H1 (cell line): ENCODE measurements at regions not wholly inside any gene's neighbourhood (a gene's known extent, or its start where the extent isn't known, plus 50 kb on each side); places are given as distances from the start of the nearest gene placed in this dataset.

Experiments
- CTCF ChIA-PET: fragments of 300-600 bp; sonication (Branson Sonifier 250); formaldehyde crosslinking; loops from one replicate; lab custom pipeline; 2021; ENCODE audit not compliant: partially characterized antibody; lab: Charles Lee
- POLR2A ChIA-PET: fragments of 300-600 bp; sonication (Branson Sonifier 250); formaldehyde crosslinking; loops from one replicate; lab custom pipeline; 2021; ENCODE audit warnings: inconsistent platforms; ENCODE audit not compliant: partially characterized antibody; lab: Charles Lee
- DNase-seq, 2 experiments: peaks; one replicate each; pipeline versions ENCODE4 v3.0.0 to v3.0.0-alpha.2; 2010 to 2022; ENCODE audit warnings: low spot score in 2 of 2, low read depth in 1 of 2, mixed read lengths in 1 of 2
- FAIRE-seq: peaks from 2 replicates; lab custom pipeline; 2011; peaks lifted over from hg19 to GRCh38; lab: Jason Lieb, UNC
- H2AFZ ChIP-seq: 2 replicates; pipeline ENCODE4 v1.8.1; 2012; ENCODE audit warnings: low read length, inconsistent platforms
- H2AK5ac ChIP-seq: 2 replicates; pipeline ENCODE4 v1.6.1; 2013; ENCODE audit warnings: low read depth, low read length
- H2BK120ac ChIP-seq: replicated peaks from 2 replicates; pipeline ENCODE3; 2013; ENCODE audit warnings: low read depth, low read length, inconsistent platforms
- H2BK12ac ChIP-seq: 2 replicates; pipeline ENCODE4 v1.6.1; 2013; ENCODE audit warnings: low read depth, low read length
- H2BK15ac ChIP-seq: 2 replicates; pipeline ENCODE4 v1.6.1; 2013; ENCODE audit warnings: low read length
- H2BK20ac ChIP-seq: 2 replicates; pipeline ENCODE4 v1.6.1; 2013; ENCODE audit warnings: low read length
- H2BK5ac ChIP-seq: 2 replicates; pipeline ENCODE4 v1.6.1; 2013; ENCODE audit warnings: low read depth, low read length
- H3K14ac ChIP-seq: 2 replicates; pipeline ENCODE4 v1.6.1; 2013; ENCODE audit warnings: inconsistent platforms; ENCODE audit not compliant: insufficient read length
- H3K18ac ChIP-seq: 2 replicates; pipeline ENCODE4 v1.6.1; 2013; ENCODE audit warnings: low read length; ENCODE audit errors: extremely low read depth
- H3K23ac ChIP-seq: 2 replicates; pipeline ENCODE4 v1.6.1; 2013; ENCODE audit warnings: inconsistent platforms; ENCODE audit not compliant: insufficient read length
- H3K23me2 ChIP-seq: 2 replicates; pipeline ENCODE4 v1.6.1; 2013; ENCODE audit warnings: low read depth, low read length
- H3K27ac ChIP-seq: 2 replicates; pipeline ENCODE4 v1.6.1; 2011; ENCODE audit warnings: low read depth, low read length, inconsistent platforms
- H3K27me3 ChIP-seq, 4 experiments: replicated peaks in 1 of 4; 1 replicate in 1 of 4; 2 replicates in 3 of 4; pipeline versions ENCODE4 v1.6.1 to v1.8.1; 2011 to 2013; ENCODE audit warnings: low read length in 3 of 4, mild to moderate bottlenecking in 3 of 4, inconsistent platforms in 2 of 4, mixed read lengths in 2 of 4, moderate library complexity in 1 of 4; ENCODE audit not compliant: control insufficient read depth in 3 of 4, insufficient read depth in 3 of 4; ENCODE audit errors: extremely low read depth in 1 of 4
- H3K36me3 ChIP-seq, 4 experiments: 2 replicates each; pipeline versions ENCODE4 v1.6.1 to v1.8.1; 2011 to 2013; ENCODE audit warnings: mild to moderate bottlenecking in 4 of 4, low read length in 3 of 4, moderate library complexity in 2 of 4, control low read depth in 1 of 4, inconsistent platforms in 1 of 4; ENCODE audit not compliant: insufficient read depth in 4 of 4, control insufficient read depth in 2 of 4
- H3K4ac ChIP-seq: replicated peaks from 2 replicates; pipeline ENCODE3; 2013; ENCODE audit warnings: low read length, low read depth, mixed read lengths, inconsistent platforms; ENCODE audit not compliant: insufficient read length
- H3K4me1 ChIP-seq, 4 experiments: replicated peaks in 1 of 4; 1 replicate in 1 of 4; 2 replicates in 3 of 4; pipeline versions ENCODE4 v1.6.1 to v1.8.1; 2011 to 2013; ENCODE audit warnings: low read length in 3 of 4, inconsistent platforms in 2 of 4, mixed read lengths in 1 of 4; ENCODE audit not compliant: insufficient read depth in 4 of 4, control insufficient read depth in 3 of 4
- H3K4me2 ChIP-seq, 2 experiments: 2 replicates each; pipeline versions ENCODE4 v1.6.1 to v1.8.1; 2011 to 2013; ENCODE audit warnings: low read depth in 2 of 2, low read length in 2 of 2, control low read depth in 1 of 2, inconsistent platforms in 1 of 2, mild to moderate bottlenecking in 1 of 2; ENCODE audit not compliant: insufficient read depth in 1 of 2
- H3K4me3 ChIP-seq, 4 experiments: fragments of 200-600, 300-600 bp in 1 of 4; sonication (generic), shearing (Covaris generic), sonication (Bioruptor Twin) in 1 of 4; 2 replicates each; pipeline versions ENCODE4 v1.5.1 to v1.8.1; 2011 to 2016; ENCODE audit warnings: low read length in 4 of 4, low read depth in 3 of 4, control low read depth in 2 of 4, inconsistent platforms in 2 of 4, mild to moderate bottlenecking in 2 of 4, mixed read lengths in 1 of 4, moderate library complexity in 1 of 4; ENCODE audit not compliant: insufficient read depth in 2 of 4; ENCODE audit errors: extremely low read depth in 1 of 4
- H3K56ac ChIP-seq: replicated peaks from 2 replicates; pipeline ENCODE3; 2013; ENCODE audit warnings: low read depth, mild to moderate bottlenecking, mixed read lengths, low read length, inconsistent platforms; ENCODE audit not compliant: insufficient read length
- H3K79me1 ChIP-seq: 2 replicates; pipeline ENCODE4 v1.6.1; 2013; ENCODE audit warnings: low read depth, low read length, control low read depth
- H3K79me2 ChIP-seq, 2 experiments: 2 replicates each; pipeline versions ENCODE4 v1.6.1 to v1.8.1; 2012 to 2013; ENCODE audit warnings: low read length in 2 of 2, mild to moderate bottlenecking in 2 of 2, inconsistent platforms in 1 of 2; ENCODE audit not compliant: insufficient read depth in 2 of 2, control insufficient read depth in 1 of 2
- H3K9ac ChIP-seq, 4 experiments: replicated peaks in 1 of 4; 1 replicate in 1 of 4; 2 replicates in 3 of 4; pipeline versions ENCODE4 v1.6.1 to v1.8.1; 2011 to 2013; ENCODE audit warnings: low read depth in 3 of 4, low read length in 3 of 4, control low read depth in 2 of 4, mild to moderate bottlenecking in 2 of 4, moderate library complexity in 2 of 4, inconsistent platforms in 1 of 4; ENCODE audit errors: extremely low read depth in 1 of 4
- H3K9me3 ChIP-seq, 2 experiments: 2 replicates each; pipeline versions ENCODE4 v1.6.1 to v1.8.1; 2012 to 2013; ENCODE audit warnings: mild to moderate bottlenecking in 2 of 2, moderate library complexity in 2 of 2, control low read depth in 1 of 2, inconsistent platforms in 1 of 2, low read depth in 1 of 2, low read length in 1 of 2, mixed read lengths in 1 of 2; ENCODE audit not compliant: insufficient read depth in 2 of 2
- H4K20me1 ChIP-seq, 2 experiments: replicated peaks in 1 of 2; 2 replicates each; pipeline versions ENCODE3 to v1.8.1; 2011 to 2013; ENCODE audit warnings: inconsistent platforms in 2 of 2, low read length in 2 of 2, mild to moderate bottlenecking in 1 of 2; ENCODE audit not compliant: insufficient read depth in 2 of 2, control insufficient read depth in 1 of 2
- H4K5ac ChIP-seq: 2 replicates; pipeline ENCODE4 v1.6.1; 2013; ENCODE audit warnings: low read length, low read depth, mixed read lengths, inconsistent platforms; ENCODE audit not compliant: insufficient read length
- H4K8ac ChIP-seq: 2 replicates; pipeline ENCODE4 v1.8.0; 2013; ENCODE audit warnings: mild to moderate bottlenecking, moderate library complexity, low read length, inconsistent platforms; ENCODE audit not compliant: insufficient read depth; ENCODE audit errors: extremely low read depth
- H4K91ac ChIP-seq: replicated peaks from 2 replicates; pipeline ENCODE3; 2013; ENCODE audit warnings: low read length, mixed read lengths, inconsistent platforms; ENCODE audit not compliant: insufficient read length
- BCL11A ChIP-seq, 2 experiments: IDR thresholded peaks; one replicate each; pipeline ENCODE4 v1.6.1; 2011; ENCODE audit warnings: low read depth in 2 of 2, low read length in 2 of 2, mild to moderate bottlenecking in 2 of 2
- CEBPB ChIP-seq: IDR thresholded peaks from 2 replicates; pipeline ENCODE4 v1.6.1; 2012; ENCODE audit warnings: low read depth, low read length
- CREB1 ChIP-seq: IDR thresholded peaks from 2 replicates; pipeline ENCODE4 v1.6.1; 2012; ENCODE audit warnings: inconsistent platforms
- CTBP2 ChIP-seq: IDR thresholded peaks from 2 replicates; pipeline ENCODE4 v1.7.0; 2011; ENCODE audit warnings: borderline replicate concordance, mild to moderate bottlenecking, moderate library complexity, mixed read lengths, low read length; ENCODE audit not compliant: insufficient read depth, insufficient read length
- EGR1 ChIP-seq: IDR thresholded peaks from 2 replicates; pipeline ENCODE4 v1.6.1; 2011; ENCODE audit warnings: low read depth, low read length, borderline replicate concordance
- FOSL1 ChIP-seq: IDR thresholded peaks from 2 replicates; pipeline ENCODE4 v1.6.1; 2011; ENCODE audit warnings: mild to moderate bottlenecking, low read depth, low read length, moderate library complexity; ENCODE audit not compliant: insufficient read depth
- GTF2F1 ChIP-seq: IDR thresholded peaks from 2 replicates; pipeline ENCODE4 v1.6.1; 2012; ENCODE audit warnings: low read depth, low read length, improper control_type of control experiment, borderline replicate concordance
- KDM4A ChIP-seq: IDR thresholded peaks from one replicate; pipeline ENCODE4 v1.7.1; 2012; ENCODE audit warnings: low read depth, mild to moderate bottlenecking, moderate library complexity, low read length, inconsistent platforms; ENCODE audit not compliant: severe bottlenecking
- NRF1 ChIP-seq: IDR thresholded peaks from 2 replicates; pipeline ENCODE4 v1.6.1; 2011; ENCODE audit warnings: mild to moderate bottlenecking, low read depth, low read length, improper control_type of control experiment
- POLR2A ChIP-seq, 2 experiments: IDR thresholded peaks; 1 replicate in 1 of 2; 2 replicates in 1 of 2; pipeline ENCODE4 v1.6.1; 2011; ENCODE audit warnings: low read depth in 2 of 2, low read length in 2 of 2, mild to moderate bottlenecking in 2 of 2; ENCODE audit errors: control extremely low read depth in 1 of 2
- POLR2AphosphoS5 ChIP-seq: IDR thresholded peaks from 2 replicates; pipeline ENCODE4 v1.6.1; 2011; ENCODE audit warnings: low read depth, low read length
- POU5F1 ChIP-seq: IDR thresholded peaks from 2 replicates; pipeline ENCODE4 v1.6.1; 2011; ENCODE audit warnings: low read depth, mild to moderate bottlenecking, low read length, moderate library complexity
- SAP30 ChIP-seq: fragments of 300-600 bp; sonication (generic); IDR thresholded peaks from 2 replicates; pipeline ENCODE4 v1.7.1; 2012; ENCODE audit warnings: low read length, moderate library complexity, mild to moderate bottlenecking, inconsistent platforms; ENCODE audit not compliant: insufficient read depth, insufficient replicate concordance
- TBP ChIP-seq: IDR thresholded peaks from 2 replicates; pipeline ENCODE4 v1.6.1; 2011; ENCODE audit warnings: low read depth, low read length, improper control_type of control experiment
- TF ChIP-seq, protein P1 (sequence below): IDR thresholded peaks from 2 replicates; pipeline ENCODE4 v1.6.1; 2012; ENCODE audit warnings: low read length, inconsistent platforms

DNA sequence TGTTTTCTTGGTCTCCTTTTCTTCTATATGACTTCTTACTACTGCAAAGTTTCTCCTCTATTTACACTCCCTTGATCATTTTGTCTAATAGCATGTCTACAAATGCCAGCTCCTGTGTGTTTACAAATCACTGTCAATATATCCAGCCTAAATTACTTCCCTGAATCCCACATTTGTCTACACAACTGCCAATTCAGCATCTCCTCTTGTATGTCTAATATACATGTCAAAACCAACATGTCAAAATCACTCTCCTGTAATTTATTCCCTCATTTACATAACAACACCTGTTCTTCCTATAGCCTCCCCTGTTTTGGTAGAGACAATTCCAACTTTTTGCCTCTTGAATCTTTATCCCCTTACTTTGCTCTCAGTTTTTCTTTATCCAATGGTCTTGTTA is 359.3 kb downstream of the PLOD2 start:
- FAIRE-seq (no peak), DNase-seq (no peak)
- no peaks in the 10 kb centered on the region for H3K79me2 ChIP-seq

More for the DNA sequence above, 359.3 kb downstream of the PLOD2 start:
- Histone ChIP-seq H2AFZ (no peak overlapping the region), H3K9ac (no peak overlapping the region), H4K91ac (no peak overlapping the region), H3K23me2 (no peaks in the 10 kb centered on the region), H3K9me3 (peaks cover 0 to under 1% of the 10 kb centered on the region in 2 experiments; a peak in 1 of 4 replicates), H4K20me1 (no peaks in the 10 kb centered on the region), H3K79me1 (no peaks in the 10 kb centered on the region)
- CTCF ChIA-PET = no interaction called here
- TF ChIP-seq CEBPB = no peak
- no peak for TF ChIP-seq CTBP2
- no peak for TF ChIP-seq TBP
- TF ChIP-seq CREB1 = no peak
- TF ChIP-seq FOSL1 = no peak
- TF ChIP-seq POLR2A (IDR thresholded peaks at IDR 0.05; ENCODE audit: control extremely low read depth in 1 of 2, low read depth in 2 of 2, low read length in 2 of 2) = no peak
- TF ChIP-seq POLR2AphosphoS5 = no peak
- no peak for TF ChIP-seq BCL11A (IDR thresholded peaks at IDR 0.05; ENCODE audit: low read depth in 2 of 2, low read length in 2 of 2)
- TF ChIP-seq NRF1 = no peak
- TF ChIP-seq KDM4A = no peak
- TF ChIP-seq, protein P1, sequence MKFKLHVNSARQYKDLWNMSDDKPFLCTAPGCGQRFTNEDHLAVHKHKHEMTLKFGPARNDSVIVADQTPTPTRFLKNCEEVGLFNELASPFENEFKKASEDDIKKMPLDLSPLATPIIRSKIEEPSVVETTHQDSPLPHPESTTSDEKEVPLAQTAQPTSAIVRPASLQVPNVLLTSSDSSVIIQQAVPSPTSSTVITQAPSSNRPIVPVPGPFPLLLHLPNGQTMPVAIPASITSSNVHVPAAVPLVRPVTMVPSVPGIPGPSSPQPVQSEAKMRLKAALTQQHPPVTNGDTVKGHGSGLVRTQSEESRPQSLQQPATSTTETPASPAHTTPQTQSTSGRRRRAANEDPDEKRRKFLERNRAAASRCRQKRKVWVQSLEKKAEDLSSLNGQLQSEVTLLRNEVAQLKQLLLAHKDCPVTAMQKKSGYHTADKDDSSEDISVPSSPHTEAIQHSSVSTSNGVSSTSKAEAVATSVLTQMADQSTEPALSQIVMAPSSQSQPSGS = no peak
- TF ChIP-seq GTF2F1 = no peak
- no peak for TF ChIP-seq POU5F1
- TF ChIP-seq SAP30 = no peak
- TF ChIP-seq EGR1 = no peak
- TF ChIP-seq, all 59 proteins: peak for 0
- no peak overlapping the region for H3K4ac ChIP-seq
- H4K5ac ChIP-seq = no peak overlapping the region
- H2BK15ac ChIP-seq = no peak overlapping the region
- H4K8ac ChIP-seq = no peak overlapping the region
- no peak overlapping the region for H3K18ac ChIP-seq
- H3K27ac ChIP-seq = no peak overlapping the region
- H3K4me3 ChIP-seq = no peak overlapping the region
- no peaks in the 10 kb centered on the region for H3K36me3 ChIP-seq
- H3K56ac ChIP-seq = no peak overlapping the region
- H3K23ac ChIP-seq = no peak overlapping the region
- POLR2A ChIA-PET = no interaction called here
- no peak overlapping the region for H3K4me2 ChIP-seq
- no peaks in the 10 kb centered on the region for H3K27me3 ChIP-seq
- H2BK20ac ChIP-seq = no peak overlapping the region
- no peak overlapping the region for H2BK12ac ChIP-seq
- H2AK5ac ChIP-seq = no peak overlapping the region
- no peak overlapping the region for H2BK5ac ChIP-seq
- H3K14ac ChIP-seq = no peak overlapping the region
- H3K4me1 ChIP-seq = peaks cover 4 to 7% (median 6%) of the 10 kb centered on the region in 4 experiments; a peak in 3 of 7 replicates
- no peak overlapping the region for H2BK120ac ChIP-seq
